Kidney epithelial cell (primary cell): ENCODE measurements at regions not wholly inside any gene's neighbourhood (a gene's known extent, or its start where the extent isn't known, plus 50 kb on each side); places are given as distances from the start of the nearest gene placed in this dataset.

ENCODE experiments used
- DNase-seq: peaks from one replicate; pipeline ENCODE4 v3.0.0-alpha.2; 2010; ENCODE audit warnings: low read depth
- H3K27me3 ChIP-seq: 2 replicates; pipeline ENCODE4 v1.6.0; 2011; ENCODE audit warnings: low read length; ENCODE audit not compliant: control insufficient read depth, insufficient read depth
- H3K36me3 ChIP-seq: 2 replicates; pipeline ENCODE4 v1.5.1; 2011; ENCODE audit warnings: low read length; ENCODE audit not compliant: control insufficient read depth, insufficient read depth
- H3K4me3 ChIP-seq: 2 replicates; pipeline ENCODE4 v1.5.1; 2011; ENCODE audit warnings: low read depth, mild to moderate bottlenecking, control low read depth, low read length
- CTCF ChIP-seq: IDR thresholded peaks from 2 replicates; pipeline ENCODE4 v1.5.1; 2011; ENCODE audit warnings: mild to moderate bottlenecking, moderate library complexity, low read length, control low read depth, inconsistent platforms; ENCODE audit not compliant: insufficient read depth, poor library complexity, severe bottlenecking

GRCh38 chr1:110746644-110747259 lies 72.0 kb upstream of the KCNA3 start:
- no peaks in the 10 kb centered on the region for H3K36me3 ChIP-seq
- DNase-seq, result no peak
- TF ChIP-seq CTCF, result no peak
- H3K27me3 ChIP-seq, result peaks cover 2% of the 10 kb centered on the region
- H3K4me3 ChIP-seq, result no peak overlapping the region

- Histone ChIP-seq H3K27me3 (no peaks in the 10 kb centered on the region), H3K36me3 (no peaks in the 10 kb centered on the region), H3K4me3 (no peak overlapping the region)
- TF ChIP-seq CTCF, result no peak
- DNase-seq, result no peak
Measured at GRCh38 chr1:110743397-110743796, 68.7 kb upstream of the KCNA3 start.

- Histone ChIP-seq H3K27me3 (no peaks in the 10 kb centered on the region), H3K36me3 (no peaks in the 10 kb centered on the region), H3K4me3 (no peak overlapping the region)
- no peak for TF ChIP-seq CTCF
- DNase-seq, result no peak
Measured at GRCh38 chr1:110736900-110737605, 62.3 kb upstream of the KCNA3 start.

GRCh38 chr1:110734133-110734680 lies 59.5 kb upstream of the KCNA3 start:
- H3K27me3 ChIP-seq, result no peaks in the 10 kb centered on the region

GRCh38 chr1:110731529-110731928 lies 56.8 kb upstream of the KCNA3 start:
- DNase-seq, result no peak
- TF ChIP-seq CTCF, result no peak
- Histone ChIP-seq H3K27me3 (no peaks in the 10 kb centered on the region), H3K36me3 (no peaks in the 10 kb centered on the region), H3K4me3 (no peak overlapping the region)

More at GRCh38 chr1:110734133-110734680, 59.5 kb upstream of the KCNA3 start:
- no peak overlapping the region for H3K4me3 ChIP-seq
- H3K36me3 ChIP-seq, result no peaks in the 10 kb centered on the region
- no peak for DNase-seq
- TF ChIP-seq CTCF, result no peak
